Erythroblast (primary cell): ENCODE measurements at regions not wholly inside any gene's neighbourhood (a gene's known extent, or its start where the extent isn't known, plus 50 kb on each side); places are given as distances from the start of the nearest gene placed in this dataset.

Experiments used
- GATA1 ChIP-seq: IDR thresholded peaks from 2 replicates; pipeline ENCODE4 v1.6.1; 2011; ENCODE audit warnings: low read depth, mild to moderate bottlenecking, control low read depth, low read length, moderate library complexity
- POLR2A ChIP-seq: IDR thresholded peaks from 2 replicates; pipeline ENCODE4 v1.6.1; 2011; ENCODE audit warnings: mild to moderate bottlenecking, low read length

- no peak for TF ChIP-seq POLR2A
- no peak for TF ChIP-seq GATA1
These were observed 413.0 kb upstream of the CHORDC1 start for GRCh38 chr11:90635886-90636285.
